Embryonic facial prominence (tissue), 1 donor: ENCODE measurements at regions not wholly inside any gene's neighbourhood (a gene's known extent, or its start where the extent isn't known, plus 50 kb on each side); places are given as distances from the start of the nearest gene placed in this dataset.
A peak's percentile ranks its signal among the peaks of the same experiment; 100 is the strongest.

ENCODE experiments used
- DNase-seq: peaks from one replicate; pipeline ENCODE4 v3.0.0-alpha.2; 2016; ENCODE audit errors: extremely low spot score

GRCh38 chr12:30827101-30828066 lies 72.6 kb upstream of the CAPRIN2 start:
- DNase-seq: no peak

- no peak for DNase-seq
Observed at GRCh38 chr12:30826276-30826675, 71.5 kb upstream of the CAPRIN2 start.

GRCh38 chr12:30825341-30825740 lies 70.6 kb upstream of the CAPRIN2 start:
- DNase-seq: no peak

GRCh38 chr12:30824311-30824710 lies 69.6 kb upstream of the CAPRIN2 start:
- DNase-seq: no peak

GRCh38 chr12:30823764-30824163 lies 69.0 kb upstream of the CAPRIN2 start:
- DNase-seq: no peak

GRCh38 chr12:30823156-30823699 lies 68.5 kb upstream of the CAPRIN2 start:
- DNase-seq: no peak

- DNase-seq: peak; percentile 42
Observed at GRCh38 chr12:30822385-30823155, 67.8 kb upstream of the CAPRIN2 start.

- no peak for DNase-seq
Observed at GRCh38 chr12:30820406-30820946, 65.7 kb upstream of the CAPRIN2 start.

- no peak for DNase-seq
Observed at GRCh38 chr12:30818562-30818961, 63.8 kb upstream of the CAPRIN2 start.

- no peak for DNase-seq
Observed at GRCh38 chr12:30816742-30817465, 62.2 kb upstream of the CAPRIN2 start.

GRCh38 chr12:30814295-30814655 lies 59.5 kb upstream of the CAPRIN2 start:
- DNase-seq: no peak

GRCh38 chr12:30813525-30814294 lies 59.0 kb upstream of the CAPRIN2 start:
- no peak for DNase-seq

GRCh38 chr12:30811966-30812365 lies 57.2 kb upstream of the CAPRIN2 start:
- DNase-seq: no peak

GRCh38 chr12:30810918-30811317 lies 56.2 kb upstream of the CAPRIN2 start:
- no peak for DNase-seq

- DNase-seq: no peak
Observed at GRCh38 chr12:30807695-30808034, 52.9 kb upstream of the CAPRIN2 start.

GRCh38 chr12:30806989-30807694 lies 52.4 kb upstream of the CAPRIN2 start:
- DNase-seq: no peak

GRCh38 chr12:30805959-30806358 lies 51.2 kb upstream of the CAPRIN2 start:
- no peak for DNase-seq
